ENCODE measurements at regions not wholly inside any gene's neighbourhood (a gene's known extent, or its start where the extent isn't known, plus 50 kb on each side); places are given as distances from the start of the nearest gene placed in this dataset.

GRCh38 chr20:6562111-6562510, 205.4 kb upstream of the BMP2 start:
- TF ChIP-seq, protein P1, sequence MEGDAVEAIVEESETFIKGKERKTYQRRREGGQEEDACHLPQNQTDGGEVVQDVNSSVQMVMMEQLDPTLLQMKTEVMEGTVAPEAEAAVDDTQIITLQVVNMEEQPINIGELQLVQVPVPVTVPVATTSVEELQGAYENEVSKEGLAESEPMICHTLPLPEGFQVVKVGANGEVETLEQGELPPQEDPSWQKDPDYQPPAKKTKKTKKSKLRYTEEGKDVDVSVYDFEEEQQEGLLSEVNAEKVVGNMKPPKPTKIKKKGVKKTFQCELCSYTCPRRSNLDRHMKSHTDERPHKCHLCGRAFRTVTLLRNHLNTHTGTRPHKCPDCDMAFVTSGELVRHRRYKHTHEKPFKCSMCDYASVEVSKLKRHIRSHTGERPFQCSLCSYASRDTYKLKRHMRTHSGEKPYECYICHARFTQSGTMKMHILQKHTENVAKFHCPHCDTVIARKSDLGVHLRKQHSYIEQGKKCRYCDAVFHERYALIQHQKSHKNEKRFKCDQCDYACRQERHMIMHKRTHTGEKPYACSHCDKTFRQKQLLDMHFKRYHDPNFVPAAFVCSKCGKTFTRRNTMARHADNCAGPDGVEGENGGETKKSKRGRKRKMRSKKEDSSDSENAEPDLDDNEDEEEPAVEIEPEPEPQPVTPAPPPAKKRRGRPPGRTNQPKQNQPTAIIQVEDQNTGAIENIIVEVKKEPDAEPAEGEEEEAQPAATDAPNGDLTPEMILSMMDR (IDR thresholded peaks at IDR 0.05): no peak
- H3K27me3 ChIP-seq: no peaks in the 10 kb centered on the region
- no peak overlapping the region for H3K27ac ChIP-seq
- 45 to 54% methylated on average over 3 of the region's 3 CpGs for WGBS, 2 donors
- no peaks in the 10 kb centered on the region for H3K4me1 ChIP-seq
- ATAC-seq (no peak), DNase-seq (no peak)
- intact Hi-C loops (cut with DNase I): no loop called here
- no peak overlapping the region for H3K4me3 ChIP-seq
- no peaks in the 10 kb centered on the region for H3K36me3 ChIP-seq
- H3K9me3 ChIP-seq: no peaks in the 10 kb centered on the region

DNA sequence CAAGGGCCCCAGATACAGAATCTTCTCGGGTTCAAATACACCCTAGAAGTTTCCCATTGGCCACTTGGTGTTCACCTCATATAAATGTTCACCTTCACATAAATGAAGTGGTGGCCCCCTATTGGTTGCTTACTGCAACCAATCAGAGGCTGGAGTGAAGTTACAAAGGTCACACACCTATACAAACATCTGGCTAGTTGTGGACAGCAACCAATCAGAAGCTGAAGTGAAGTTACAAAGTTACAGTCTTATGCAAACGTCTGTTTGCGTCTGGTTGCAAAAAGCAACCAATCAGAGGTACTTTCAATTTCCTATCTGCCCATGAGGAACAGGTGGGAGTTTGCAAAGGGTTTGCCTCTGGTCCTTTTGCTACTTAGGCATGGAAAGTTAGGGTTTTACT, 206.5 kb upstream of the BMP2 start:
- TF ChIP-seq, protein P1 (IDR thresholded peaks at IDR 0.05): no peak
- H3K27ac ChIP-seq: no peak overlapping the region
- H3K4me3 ChIP-seq: no peak overlapping the region
- intact Hi-C loops (cut with DNase I): no loop called here
- H3K27me3 ChIP-seq: no peaks in the 10 kb centered on the region
- ATAC-seq: no peak
- no peaks in the 10 kb centered on the region for H3K36me3 ChIP-seq
- H3K9me3 ChIP-seq: no peaks in the 10 kb centered on the region
- no peak for DNase-seq
- 89 to 93% methylated on average over 3 of the region's 3 CpGs for WGBS, 2 donors
- H3K4me1 ChIP-seq: no peaks in the 10 kb centered on the region

DNA sequence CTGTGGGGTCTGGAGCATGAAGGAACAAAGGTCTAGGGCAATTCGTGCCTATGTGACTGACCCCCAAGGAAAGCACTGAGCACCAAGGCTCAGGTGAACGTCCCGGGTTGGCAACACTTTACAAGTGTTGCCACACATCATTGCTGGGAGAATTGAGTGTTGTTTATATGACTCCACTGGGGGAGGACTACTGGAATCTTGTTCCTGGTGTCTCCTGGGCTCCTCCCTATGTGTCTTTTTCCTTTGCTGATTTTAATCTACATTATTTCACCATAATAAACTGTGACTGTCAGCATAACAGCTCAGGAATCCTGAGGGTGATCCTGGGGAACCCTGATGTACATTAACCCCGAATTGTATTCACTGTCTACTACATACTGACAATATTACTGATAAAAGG, 207.7 kb upstream of the BMP2 start:
- no peaks in the 10 kb centered on the region for H3K27me3 ChIP-seq
- intact Hi-C loops (cut with DNase I): no loop called here
- no peaks in the 10 kb centered on the region for H3K36me3 ChIP-seq
- no peaks in the 10 kb centered on the region for H3K4me1 ChIP-seq
- no peaks in the 10 kb centered on the region for H3K9me3 ChIP-seq
- DNase-seq (no peak), ATAC-seq (no peak)
- H3K27ac ChIP-seq: no peak overlapping the region
- 87 to 90% methylated on average over 4 of the region's 4 CpGs for WGBS, 2 donors
- no peak overlapping the region for H3K4me3 ChIP-seq
- TF ChIP-seq, protein P1 (IDR thresholded peaks at IDR 0.05): no peak

- TF ChIP-seq, protein P1 (IDR thresholded peaks at IDR 0.05): no peak
- Histone ChIP-seq H3K9me3 (no peaks in the 10 kb centered on the region), H3K27ac (no peak overlapping the region), H3K4me1 (no peaks in the 10 kb centered on the region), H3K4me3 (no peak overlapping the region), H3K27me3 (no peaks in the 10 kb centered on the region), H3K36me3 (no peaks in the 10 kb centered on the region)
- ATAC-seq: no peak
- DNase-seq: no peak
- WGBS, 2 donors: 90 to 94% methylated on average over 2 of the region's 2 CpGs
- intact Hi-C loops (cut with DNase I): no loop called here
Observed at GRCh38 chr20:6558341-6558740, 209.1 kb upstream of the BMP2 start.

Measured in heart right ventricle (tissue), 16 donors.